ENCODE measurements at regions not wholly inside any gene's neighbourhood (a gene's known extent, or its start where the extent isn't known, plus 50 kb on each side); places are given as distances from the start of the nearest gene placed in this dataset.

DNA sequence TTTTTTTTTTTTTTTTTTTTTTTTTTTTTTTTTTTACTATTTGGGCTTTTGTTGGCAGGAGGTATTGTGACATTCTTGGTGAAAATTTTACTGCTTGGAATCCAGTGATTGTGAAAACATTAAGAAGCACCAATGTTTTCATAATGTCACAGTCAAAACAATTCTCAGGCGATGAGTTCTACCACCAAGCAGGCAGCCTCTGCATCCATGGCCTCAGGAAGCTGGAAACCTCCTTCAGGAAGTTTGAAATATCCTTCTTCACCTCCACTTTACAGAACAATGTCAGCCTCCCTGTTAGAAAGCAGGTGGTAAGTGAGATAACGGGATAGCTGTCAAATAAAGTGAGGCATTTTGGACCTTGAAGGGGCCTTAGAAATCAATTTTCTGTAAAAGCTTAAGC, 98.3 kb downstream of the MEX3B start:
- TF ChIP-seq EZH2phosphoT487 (IDR thresholded peaks at IDR 0.05; ENCODE audit: low read depth, severe bottlenecking, unreplicated experiment): no peak
- TF ChIP-seq, protein P1, sequence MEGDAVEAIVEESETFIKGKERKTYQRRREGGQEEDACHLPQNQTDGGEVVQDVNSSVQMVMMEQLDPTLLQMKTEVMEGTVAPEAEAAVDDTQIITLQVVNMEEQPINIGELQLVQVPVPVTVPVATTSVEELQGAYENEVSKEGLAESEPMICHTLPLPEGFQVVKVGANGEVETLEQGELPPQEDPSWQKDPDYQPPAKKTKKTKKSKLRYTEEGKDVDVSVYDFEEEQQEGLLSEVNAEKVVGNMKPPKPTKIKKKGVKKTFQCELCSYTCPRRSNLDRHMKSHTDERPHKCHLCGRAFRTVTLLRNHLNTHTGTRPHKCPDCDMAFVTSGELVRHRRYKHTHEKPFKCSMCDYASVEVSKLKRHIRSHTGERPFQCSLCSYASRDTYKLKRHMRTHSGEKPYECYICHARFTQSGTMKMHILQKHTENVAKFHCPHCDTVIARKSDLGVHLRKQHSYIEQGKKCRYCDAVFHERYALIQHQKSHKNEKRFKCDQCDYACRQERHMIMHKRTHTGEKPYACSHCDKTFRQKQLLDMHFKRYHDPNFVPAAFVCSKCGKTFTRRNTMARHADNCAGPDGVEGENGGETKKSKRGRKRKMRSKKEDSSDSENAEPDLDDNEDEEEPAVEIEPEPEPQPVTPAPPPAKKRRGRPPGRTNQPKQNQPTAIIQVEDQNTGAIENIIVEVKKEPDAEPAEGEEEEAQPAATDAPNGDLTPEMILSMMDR (IDR thresholded peaks at IDR 0.05; ENCODE audit: poor library complexity): no peak

Data from hepatocyte (in vitro differentiated cells).